Esophagus squamous epithelium (tissue), 5 donors: ENCODE measurements at regions not wholly inside any gene's neighbourhood (a gene's known extent, or its start where the extent isn't known, plus 50 kb on each side); places are given as distances from the start of the nearest gene placed in this dataset.

Source experiments
- DNase-seq: peaks from one replicate; lab custom pipeline; 2025; lab: John Stamatoyannopoulos, UW
- H3K27ac ChIP-seq, 4 donors: fragments of 200-600 bp; sonication (generic); one replicate each; pipeline ENCODE4 v1.5.1; 2016 to 2019; ENCODE audit warnings: mild to moderate bottlenecking in 1 of 4
- H3K27me3 ChIP-seq, 4 donors: fragments of 200-600 bp; sonication (generic); 1 replicate in 3 of 4; 2 replicates in 1 of 4; pipeline versions ENCODE4 v1.5.1 to v1.6.0; 2017 to 2021; ENCODE audit warnings: antibody characterized with exemption in 1 of 4
- H3K36me3 ChIP-seq, 3 donors: fragments of 200-600 bp; sonication (generic); one replicate each; pipeline ENCODE4 v1.5.1; 2016 to 2019
- H3K4me1 ChIP-seq, 3 donors: fragments of 200-600 bp; sonication (generic); one replicate each; pipeline ENCODE4 v1.5.1; 2017 to 2019
- H3K4me3 ChIP-seq, 4 donors: fragments of 200-600 bp; sonication (generic); 1 replicate in 3 of 4; 2 replicates in 1 of 4; pipeline ENCODE4 v1.5.1; 2016 to 2019; ENCODE audit warnings: mild to moderate bottlenecking in 2 of 4, moderate library complexity in 1 of 4
- H3K9me3 ChIP-seq, 3 donors: fragments of 200-600 bp; sonication (generic); one replicate each; pipeline ENCODE4 v1.5.1; 2016 to 2019
- CTCF ChIP-seq, 6 experiments: fragments of 450-650 bp in 4 of 6; fragments of 200-600 bp in 2 of 6; sonication (generic) in 2 of 6; IDR thresholded peaks; one replicate each; pipeline ENCODE4 v1.5.1; 2016 to 2019; ENCODE audit warnings: antibody characterized with exemption in 6 of 6, mild to moderate bottlenecking in 4 of 6, moderate library complexity in 4 of 6
- POLR2A ChIP-seq, 4 donors: fragments of 450-650 bp; IDR thresholded peaks; one replicate each; pipeline ENCODE4 v1.6.1; 2017; ENCODE audit warnings: antibody characterized with exemption in 4 of 4, mild to moderate bottlenecking in 4 of 4, moderate library complexity in 3 of 4
- WGBS, 2 donors: methylation state at CpG; one replicate each; pipeline ENCODE4 v1.1.5; 2018; 5-methylcytosine and 5-hydroxymethylcytosine counted together
- intact Hi-C: fragments of 100-400 bp; cut with DNase I; formaldehyde crosslinking; loops from one replicate; pipeline ENCODE4 v1.15.0; 2022
- donor health status: DM: yes; HTN: yes; CAD: no.

DNA sequence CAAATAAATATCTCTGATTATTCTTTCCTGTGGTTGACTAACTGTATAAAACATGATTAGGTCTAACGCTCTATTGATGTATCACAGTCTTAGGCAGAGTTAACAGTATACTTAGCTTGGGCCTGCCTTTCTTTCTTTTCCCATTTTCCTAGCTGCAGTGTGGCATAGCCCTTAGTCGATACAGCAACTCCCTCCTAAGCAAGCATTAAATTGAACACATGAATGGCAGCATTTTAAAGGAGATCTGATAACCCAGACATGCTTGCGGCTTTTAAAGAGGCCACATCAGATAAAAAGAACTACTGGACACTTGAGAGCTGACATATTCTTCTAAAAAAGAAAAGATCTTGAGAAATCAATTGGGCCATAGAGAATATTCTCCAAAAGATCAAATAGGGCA lies 312.0 kb upstream of the TMPRSS15 start:
- Histone ChIP-seq H3K4me3 (no peak overlapping the region), H3K4me1 (no peaks in the 10 kb centered on the region), H3K27me3 (no peaks in the 10 kb centered on the region), H3K36me3 (no peaks in the 10 kb centered on the region), H3K9me3 (peaks cover 0 to 10% (median 0%) of the 10 kb centered on the region in 3 donors), H3K27ac (no peak overlapping the region)
- no peak for DNase-seq
- WGBS, 2 donors = 54 to 59% methylated on average over 3 of the region's 3 CpGs
- no peak for TF ChIP-seq CTCF (IDR thresholded peaks at IDR 0.05)
- intact Hi-C loops = no loop called here

DNA sequence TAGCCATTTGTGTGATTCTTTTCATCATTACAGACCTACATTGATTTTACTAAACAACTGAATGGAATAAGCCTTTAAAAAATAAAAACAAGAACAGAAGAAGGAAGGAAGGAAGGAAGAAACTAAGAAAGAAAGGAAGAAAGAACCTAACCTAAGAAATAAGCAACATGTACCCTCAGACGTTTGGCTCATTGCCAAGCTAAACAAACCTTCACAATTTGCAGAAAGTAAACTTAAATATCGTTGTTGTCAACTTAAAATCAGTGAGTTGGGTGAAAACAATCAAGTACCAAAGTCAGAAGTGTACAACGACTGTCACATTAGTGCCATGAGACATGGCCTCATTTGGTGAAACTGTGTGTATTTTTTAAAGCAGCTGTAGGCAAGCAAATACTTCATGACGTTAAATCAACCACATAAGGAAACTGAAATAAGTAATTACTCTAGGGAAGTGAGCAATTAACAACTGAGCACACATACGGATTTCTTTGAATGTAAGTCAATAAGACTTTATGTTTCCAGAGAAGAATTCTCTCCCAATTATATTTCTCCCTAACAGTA lies 313.1 kb upstream of the TMPRSS15 start:
- no peak overlapping the region for H3K4me3 ChIP-seq

GRCh38 chr21:18722193-18722592 lies 318.6 kb upstream of the TMPRSS15 start:
- H3K36me3 ChIP-seq = no peaks in the 10 kb centered on the region
- no peak overlapping the region for H3K27ac ChIP-seq
- TF ChIP-seq CTCF (IDR thresholded peaks at IDR 0.05) = no peak
- no peak for TF ChIP-seq POLR2A (IDR thresholded peaks at IDR 0.05)
- WGBS, 2 donors = 68 to 77% methylated on average over 1 of the region's 1 CpG
- H3K27me3 ChIP-seq = no peaks in the 10 kb centered on the region
- no peaks in the 10 kb centered on the region for H3K4me1 ChIP-seq
- intact Hi-C loops = no loop called here
- no peak for DNase-seq
- no peaks in the 10 kb centered on the region for H3K9me3 ChIP-seq
- H3K4me3 ChIP-seq = no peak overlapping the region

More for the DNA sequence above, 313.1 kb upstream of the TMPRSS15 start:
- WGBS, 2 donors = 11 to 22% methylated on average over 5 of the region's 5 CpGs
- Histone ChIP-seq H3K27me3 (no peaks in the 10 kb centered on the region), H3K36me3 (no peaks in the 10 kb centered on the region), H3K27ac (no peak overlapping the region), H3K4me1 (no peaks in the 10 kb centered on the region), H3K9me3 (peaks cover 0 to 9% (median 0%) of the 10 kb centered on the region in 3 donors)
- no peak for DNase-seq
- TF ChIP-seq CTCF (IDR thresholded peaks at IDR 0.05) (no peak), POLR2A (IDR thresholded peaks at IDR 0.05) (no peak)
- intact Hi-C loops = no loop called here

DNA sequence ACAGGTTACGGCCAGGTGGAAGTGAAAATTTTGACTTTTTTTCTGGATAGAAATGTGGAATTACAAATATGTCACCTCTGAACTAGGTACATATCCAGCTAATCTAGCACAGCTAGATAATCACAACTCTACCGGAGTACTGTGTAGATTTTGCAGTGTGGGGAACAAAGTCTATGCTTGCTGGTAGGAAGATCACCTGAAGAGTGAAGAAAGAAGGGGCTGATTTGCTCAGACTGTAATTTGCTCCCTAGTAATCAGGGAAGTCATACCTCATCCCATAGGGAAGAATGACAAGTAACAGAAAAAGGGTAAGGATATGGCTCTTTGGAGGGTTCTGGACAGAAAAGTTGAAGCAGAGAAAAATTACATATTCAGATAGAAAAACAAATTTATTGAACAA lies 319.6 kb upstream of the TMPRSS15 start:
- no peak for TF ChIP-seq CTCF (IDR thresholded peaks at IDR 0.05)
- TF ChIP-seq POLR2A (IDR thresholded peaks at IDR 0.05) = no peak
- intact Hi-C loops = no loop called here
- WGBS, 2 donors = 67 to 84% methylated on average over 2 of the region's 2 CpGs
- Histone ChIP-seq H3K27ac (no peak overlapping the region), H3K4me3 (no peak overlapping the region), H3K4me1 (no peaks in the 10 kb centered on the region), H3K9me3 (no peaks in the 10 kb centered on the region), H3K27me3 (no peaks in the 10 kb centered on the region), H3K36me3 (no peaks in the 10 kb centered on the region)
- no peak for DNase-seq

DNA sequence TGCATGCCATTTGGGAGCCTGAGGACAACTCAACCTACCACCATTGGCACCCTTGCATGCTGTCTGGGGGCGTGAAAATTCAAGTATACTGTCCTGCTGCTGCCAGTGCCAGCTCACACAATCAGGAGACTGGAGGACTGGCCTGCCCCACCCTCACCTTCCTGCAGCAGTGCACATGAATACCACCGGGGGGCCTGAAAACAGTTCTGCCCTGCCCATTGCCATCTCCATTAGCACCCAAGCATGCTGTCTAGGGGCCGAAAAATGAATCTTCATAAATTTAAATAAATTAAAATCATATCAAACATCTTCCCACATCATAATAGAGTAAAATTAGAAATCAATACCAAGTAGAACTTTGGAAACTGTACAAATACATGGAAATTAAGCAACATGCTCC lies 322.1 kb upstream of the TMPRSS15 start:
- Histone ChIP-seq H3K4me1 (no peaks in the 10 kb centered on the region), H3K36me3 (no peaks in the 10 kb centered on the region), H3K27ac (no peak overlapping the region), H3K4me3 (no peak overlapping the region), H3K27me3 (no peaks in the 10 kb centered on the region), H3K9me3 (no peaks in the 10 kb centered on the region)
- WGBS, 2 donors = 36 to 39% methylated on average over 2 to 3 of the region's 3 CpGs
- TF ChIP-seq CTCF (IDR thresholded peaks at IDR 0.05) = no peak
- TF ChIP-seq POLR2A (IDR thresholded peaks at IDR 0.05) = no peak
- intact Hi-C loops = no loop called here
- no peak for DNase-seq
